ENCODE measurements at regions not wholly inside any gene's neighbourhood (a gene's known extent, or its start where the extent isn't known, plus 50 kb on each side); places are given as distances from the start of the nearest gene placed in this dataset.
A peak's percentile ranks its signal among the peaks of the same experiment; 100 is the strongest.

DNA sequence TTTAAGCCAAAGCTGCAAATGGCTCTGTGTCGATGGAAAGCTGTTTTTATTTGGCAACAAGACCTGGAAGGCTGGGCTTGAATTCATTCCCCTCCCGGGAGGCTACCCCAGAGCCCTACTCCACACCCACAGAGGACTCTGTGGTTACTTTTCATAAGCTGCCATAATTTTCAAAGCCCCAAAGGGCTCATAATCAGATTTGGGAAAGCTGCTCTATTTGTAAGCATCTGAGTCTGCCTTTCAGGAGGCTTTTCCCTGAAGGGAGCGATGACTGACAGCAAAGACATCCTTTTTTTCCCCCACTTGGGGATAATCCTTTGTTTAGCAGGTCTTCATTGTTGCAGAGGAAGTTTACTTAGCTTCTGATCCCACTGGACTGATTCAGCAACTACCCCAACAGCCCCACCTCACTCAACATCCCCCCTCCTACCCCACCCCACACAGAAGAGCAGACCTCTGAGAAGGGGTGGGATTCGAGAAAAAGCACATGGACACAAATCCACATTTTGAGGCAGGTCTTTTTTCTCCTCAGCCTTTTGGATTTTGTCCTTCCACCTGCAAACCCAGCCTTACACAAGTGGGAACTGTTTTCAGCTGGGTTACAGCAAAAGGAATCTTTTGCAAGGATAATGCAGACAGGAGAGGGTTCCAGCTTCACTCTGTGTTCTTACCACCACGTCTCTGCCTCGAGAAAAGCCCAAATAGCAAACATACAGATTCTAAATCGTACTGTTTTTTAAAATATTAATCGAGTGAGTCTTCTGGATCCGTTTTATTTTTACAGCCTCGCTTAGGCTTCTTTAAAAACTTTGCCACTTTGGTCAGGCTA is 244.4 kb upstream of the TUT7 start:
- no peaks in the 10 kb centered on the region for H3K4me1 ChIP-seq (ENCODE audit: control insufficient read depth, insufficient read depth, low read length)
- no peak overlapping the region for H3K4me3 ChIP-seq (ENCODE audit: low read depth, low read length)
- H3K27ac ChIP-seq (ENCODE audit: low read depth, low read length), result no peak overlapping the region
- no peaks in the 10 kb centered on the region for H3K27me3 ChIP-seq (ENCODE audit: control insufficient read depth, insufficient read depth, low read length)
- H3K36me3 ChIP-seq (ENCODE audit: control insufficient read depth, insufficient read depth, low read length), result no peaks in the 10 kb centered on the region
- no peaks in the 10 kb centered on the region for H3K9me3 ChIP-seq (ENCODE audit: control insufficient read depth, insufficient read depth, low read length)
- WGBS (ENCODE audit: insufficient coverage), result 27% methylated on average over 3 of the region's 10 CpGs
- DNase-seq (ENCODE audit: low read depth in 4 of 6, low spot score in 6 of 6), result peak in 2 of 6 donors; percentile 6 to 21

DNA sequence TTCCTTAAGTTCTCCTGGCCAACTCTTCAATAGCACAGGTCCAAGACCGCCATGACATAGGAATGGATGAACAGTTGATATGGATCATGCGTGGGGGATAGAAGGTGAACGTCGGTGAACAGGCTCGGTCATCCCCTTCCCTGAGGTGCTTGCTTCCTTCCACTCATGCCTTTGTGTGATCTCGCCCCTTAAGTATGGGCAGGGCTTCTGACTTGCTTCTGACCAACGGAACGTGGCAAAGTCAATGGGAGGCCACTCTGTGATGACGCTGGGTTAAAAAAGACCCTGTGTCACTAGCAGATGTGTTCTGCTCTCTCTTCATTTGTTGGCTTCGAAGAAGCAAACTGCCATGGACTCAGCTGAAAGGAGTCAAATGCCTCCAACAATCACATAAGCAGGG is 240.5 kb upstream of the TUT7 start:
- no peak for DNase-seq (ENCODE audit: low read depth in 4 of 6, low spot score in 6 of 6)
- no peaks in the 10 kb centered on the region for H3K4me1 ChIP-seq (ENCODE audit: control insufficient read depth, insufficient read depth, low read length)
- 93% methylated on average over 8 of the region's 10 CpGs for WGBS (ENCODE audit: insufficient coverage)
- H3K9me3 ChIP-seq (ENCODE audit: control insufficient read depth, insufficient read depth, low read length), result no peaks in the 10 kb centered on the region
- H3K36me3 ChIP-seq (ENCODE audit: control insufficient read depth, insufficient read depth, low read length), result no peaks in the 10 kb centered on the region
- H3K27me3 ChIP-seq (ENCODE audit: control insufficient read depth, insufficient read depth, low read length), result no peaks in the 10 kb centered on the region
- H3K4me3 ChIP-seq (ENCODE audit: low read depth, low read length), result no peak overlapping the region
- no peak overlapping the region for H3K27ac ChIP-seq (ENCODE audit: low read depth, low read length)

GRCh38 chr9:86591472-86591871 is 237.3 kb upstream of the TUT7 start:
- Histone ChIP-seq H3K9me3 (ENCODE audit: control insufficient read depth, insufficient read depth, low read length) (no peaks in the 10 kb centered on the region), H3K27me3 (ENCODE audit: control insufficient read depth, insufficient read depth, low read length) (no peaks in the 10 kb centered on the region), H3K4me1 (ENCODE audit: control insufficient read depth, insufficient read depth, low read length) (no peaks in the 10 kb centered on the region), H3K4me3 (ENCODE audit: low read depth, low read length) (no peak overlapping the region), H3K27ac (ENCODE audit: low read depth, low read length) (no peak overlapping the region), H3K36me3 (ENCODE audit: control insufficient read depth, insufficient read depth, low read length) (no peaks in the 10 kb centered on the region)
- no CpG with 5 or more reads among the region's 4 CpGs for WGBS (ENCODE audit: insufficient coverage)
- no peak for DNase-seq (ENCODE audit: low read depth in 4 of 6, low spot score in 6 of 6)

- Histone ChIP-seq H3K36me3 (ENCODE audit: control insufficient read depth, insufficient read depth, low read length) (no peaks in the 10 kb centered on the region), H3K27ac (ENCODE audit: low read depth, low read length) (no peak overlapping the region), H3K27me3 (ENCODE audit: control insufficient read depth, insufficient read depth, low read length) (no peaks in the 10 kb centered on the region), H3K4me1 (ENCODE audit: control insufficient read depth, insufficient read depth, low read length) (no peaks in the 10 kb centered on the region), H3K4me3 (ENCODE audit: low read depth, low read length) (no peak overlapping the region), H3K9me3 (ENCODE audit: control insufficient read depth, insufficient read depth, low read length) (no peaks in the 10 kb centered on the region)
- WGBS (ENCODE audit: insufficient coverage), result 79% methylated on average over 9 of the region's 11 CpGs
- no peak for DNase-seq (ENCODE audit: low read depth in 4 of 6, low spot score in 6 of 6)
Observed at GRCh38 chr9:86589730-86590129, 235.5 kb upstream of the TUT7 start.

GRCh38 chr9:86589273-86589672 is 235.1 kb upstream of the TUT7 start:
- no peaks in the 10 kb centered on the region for H3K27me3 ChIP-seq (ENCODE audit: control insufficient read depth, insufficient read depth, low read length)
- no peaks in the 10 kb centered on the region for H3K4me1 ChIP-seq (ENCODE audit: control insufficient read depth, insufficient read depth, low read length)
- no peak overlapping the region for H3K4me3 ChIP-seq (ENCODE audit: low read depth, low read length)
- no peaks in the 10 kb centered on the region for H3K36me3 ChIP-seq (ENCODE audit: control insufficient read depth, insufficient read depth, low read length)
- H3K9me3 ChIP-seq (ENCODE audit: control insufficient read depth, insufficient read depth, low read length), result no peaks in the 10 kb centered on the region
- no peak overlapping the region for H3K27ac ChIP-seq (ENCODE audit: low read depth, low read length)
- WGBS (ENCODE audit: insufficient coverage), result 93% methylated on average over 3 of the region's 6 CpGs
- DNase-seq (ENCODE audit: low read depth in 4 of 6, low spot score in 6 of 6), result no peak

- Histone ChIP-seq H3K36me3 (ENCODE audit: control insufficient read depth, insufficient read depth, low read length) (no peaks in the 10 kb centered on the region), H3K4me3 (ENCODE audit: low read depth, low read length) (no peak overlapping the region), H3K27me3 (ENCODE audit: control insufficient read depth, insufficient read depth, low read length) (no peaks in the 10 kb centered on the region), H3K27ac (ENCODE audit: low read depth, low read length) (no peak overlapping the region), H3K4me1 (ENCODE audit: control insufficient read depth, insufficient read depth, low read length) (no peaks in the 10 kb centered on the region), H3K9me3 (ENCODE audit: control insufficient read depth, insufficient read depth, low read length) (no peaks in the 10 kb centered on the region)
- no peak for DNase-seq (ENCODE audit: low read depth in 4 of 6, low spot score in 6 of 6)
Observed at GRCh38 chr9:86586144-86586494, 231.9 kb upstream of the TUT7 start.

- H3K27me3 ChIP-seq (ENCODE audit: control insufficient read depth, insufficient read depth, low read length), result no peaks in the 10 kb centered on the region
- H3K4me3 ChIP-seq (ENCODE audit: low read depth, low read length), result no peak overlapping the region
- H3K4me1 ChIP-seq (ENCODE audit: control insufficient read depth, insufficient read depth, low read length), result no peaks in the 10 kb centered on the region
- no peaks in the 10 kb centered on the region for H3K9me3 ChIP-seq (ENCODE audit: control insufficient read depth, insufficient read depth, low read length)
- no peak overlapping the region for H3K27ac ChIP-seq (ENCODE audit: low read depth, low read length)
- no peaks in the 10 kb centered on the region for H3K36me3 ChIP-seq (ENCODE audit: control insufficient read depth, insufficient read depth, low read length)
- no peak for DNase-seq (ENCODE audit: low read depth in 4 of 6, low spot score in 6 of 6)
- WGBS (ENCODE audit: insufficient coverage), result no CpG with 5 or more reads among the region's 7 CpGs
Observed at GRCh38 chr9:86585422-86586143, 231.4 kb upstream of the TUT7 start.

DNA sequence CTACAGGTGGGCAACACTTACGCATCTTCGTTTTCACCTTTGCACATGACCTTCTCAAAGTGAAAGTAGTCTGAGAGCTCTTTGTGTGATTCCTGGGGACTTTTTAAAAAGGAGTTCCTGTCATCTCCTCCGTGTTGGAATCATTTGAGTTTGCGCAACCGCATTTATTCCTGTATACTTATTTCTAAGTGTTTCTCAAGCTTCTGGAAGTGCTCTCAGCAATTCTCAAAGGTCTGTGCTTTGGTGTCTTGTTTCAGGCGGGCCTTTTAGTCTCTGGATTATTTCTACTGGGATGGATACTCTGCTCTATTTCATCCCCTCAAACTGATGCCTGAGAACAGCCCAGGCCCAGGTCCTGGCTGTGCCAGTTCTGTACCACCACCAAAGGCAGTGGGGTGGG is 226.5 kb upstream of the TUT7 start:
- H3K27me3 ChIP-seq (ENCODE audit: control insufficient read depth, insufficient read depth, low read length), result peaks cover 4% of the 10 kb centered on the region
- H3K4me3 ChIP-seq (ENCODE audit: low read depth, low read length), result no peak overlapping the region
- H3K9me3 ChIP-seq (ENCODE audit: control insufficient read depth, insufficient read depth, low read length), result no peaks in the 10 kb centered on the region
- no peak overlapping the region for H3K27ac ChIP-seq (ENCODE audit: low read depth, low read length)
- 87% methylated on average over 3 of the region's 6 CpGs for WGBS (ENCODE audit: insufficient coverage)
- peaks cover 12% of the 10 kb centered on the region for H3K4me1 ChIP-seq (ENCODE audit: control insufficient read depth, insufficient read depth, low read length)
- DNase-seq (ENCODE audit: low read depth in 4 of 6, low spot score in 6 of 6), result no peak
- no peaks in the 10 kb centered on the region for H3K36me3 ChIP-seq (ENCODE audit: control insufficient read depth, insufficient read depth, low read length)

GRCh38 chr9:86578722-86579121 is 224.5 kb upstream of the TUT7 start:
- 89% methylated on average over 1 of the region's 3 CpGs for WGBS (ENCODE audit: insufficient coverage)
- H3K9me3 ChIP-seq (ENCODE audit: control insufficient read depth, insufficient read depth, low read length), result no peaks in the 10 kb centered on the region
- no peaks in the 10 kb centered on the region for H3K36me3 ChIP-seq (ENCODE audit: control insufficient read depth, insufficient read depth, low read length)
- no peak overlapping the region for H3K4me3 ChIP-seq (ENCODE audit: low read depth, low read length)
- peaks cover 12% of the 10 kb centered on the region for H3K4me1 ChIP-seq (ENCODE audit: control insufficient read depth, insufficient read depth, low read length)
- peaks cover 4% of the 10 kb centered on the region for H3K27me3 ChIP-seq (ENCODE audit: control insufficient read depth, insufficient read depth, low read length)
- DNase-seq (ENCODE audit: low read depth in 4 of 6, low spot score in 6 of 6), result no peak
- no peak overlapping the region for H3K27ac ChIP-seq (ENCODE audit: low read depth, low read length)
